GM19467 (cell line): ENCODE measurements at regions not wholly inside any gene's neighbourhood (a gene's known extent, or its start where the extent isn't known, plus 50 kb on each side); places are given as distances from the start of the nearest gene placed in this dataset.

Source experiments
- ATAC-seq: cut with Tn5 transposase; IDR thresholded peaks from one replicate; pipeline ENCODE4 v1.9.1; 2021; ENCODE audit warnings: mild to moderate bottlenecking, moderate library complexity; ENCODE audit not compliant: unreplicated experiment

DNA sequence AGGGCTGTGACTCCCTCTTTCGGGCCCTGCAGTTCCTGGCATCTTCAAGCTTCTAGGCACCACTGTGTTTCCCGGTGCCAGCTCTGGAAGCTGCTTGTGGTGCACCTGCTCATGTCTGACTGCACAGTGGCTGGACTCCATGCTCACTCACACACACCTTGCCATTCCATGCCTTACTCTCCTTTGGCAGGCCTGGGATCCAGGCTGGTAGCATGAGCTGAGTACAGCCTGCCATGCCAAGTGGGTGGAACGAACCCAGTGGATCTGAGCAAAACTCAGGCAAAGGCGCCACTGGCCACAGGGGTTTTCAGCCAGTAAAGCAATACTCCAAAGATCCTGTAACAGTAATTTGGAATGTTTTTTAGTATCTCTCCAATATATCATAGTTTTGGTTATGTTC, 902.7 kb upstream of the USP15 start:
- no peak for ATAC-seq

GRCh38 chr12:61362037-61362436, 898.2 kb upstream of the USP15 start:
- ATAC-seq, result no peak

GRCh38 chr12:61365001-61365400, 895.2 kb upstream of the USP15 start:
- no peak for ATAC-seq

DNA sequence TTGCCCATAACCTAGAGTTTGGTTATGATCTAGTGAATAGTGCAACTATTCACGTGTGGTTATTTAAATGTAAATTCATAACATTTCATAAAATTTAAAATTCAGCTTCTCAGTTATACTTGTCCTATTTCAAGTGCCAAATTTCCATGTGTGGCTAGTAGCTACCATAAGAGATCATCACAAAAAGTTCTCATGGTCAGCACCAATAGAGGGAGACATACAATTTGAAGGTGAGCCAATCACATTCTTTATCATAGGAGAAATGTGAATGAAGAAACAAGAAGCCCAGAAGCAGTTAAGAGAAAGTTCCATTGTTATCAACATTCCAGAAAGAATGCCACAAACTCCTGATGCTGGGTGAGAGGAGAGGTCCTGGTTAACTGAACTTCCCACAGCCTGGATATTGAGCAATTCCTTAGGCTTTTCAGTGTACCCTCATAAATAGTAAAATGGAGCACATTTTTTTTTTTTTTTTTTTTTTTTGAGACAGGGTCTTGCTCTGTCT, 892.9 kb upstream of the USP15 start:
- no peak for ATAC-seq

- no peak for ATAC-seq
Observed at GRCh38 chr12:61369241-61369910, 890.8 kb upstream of the USP15 start.

- no peak for ATAC-seq
Observed at GRCh38 chr12:61384511-61384910, 875.7 kb upstream of the USP15 start.

DNA sequence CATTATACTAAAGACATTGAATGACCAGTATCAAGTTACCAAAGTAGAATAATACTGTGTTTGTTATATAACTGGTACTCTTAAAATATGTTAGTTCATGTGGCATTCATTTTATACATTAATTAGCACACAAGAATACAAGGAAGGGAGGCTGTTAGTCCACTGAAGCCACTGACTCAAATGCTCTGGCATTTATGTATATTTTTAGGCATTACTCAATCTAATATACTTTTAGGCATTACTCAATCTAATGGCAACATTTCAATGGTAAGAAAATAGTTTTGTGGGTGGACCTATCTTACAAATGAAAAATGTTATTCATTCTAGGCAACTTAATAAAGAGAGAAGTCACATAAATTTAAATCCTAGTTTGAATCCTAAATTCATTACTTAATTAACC, 874.4 kb upstream of the USP15 start:
- no peak for ATAC-seq

- no peak for ATAC-seq
Observed at GRCh38 chr12:61397668-61398067, 862.5 kb upstream of the USP15 start.

DNA sequence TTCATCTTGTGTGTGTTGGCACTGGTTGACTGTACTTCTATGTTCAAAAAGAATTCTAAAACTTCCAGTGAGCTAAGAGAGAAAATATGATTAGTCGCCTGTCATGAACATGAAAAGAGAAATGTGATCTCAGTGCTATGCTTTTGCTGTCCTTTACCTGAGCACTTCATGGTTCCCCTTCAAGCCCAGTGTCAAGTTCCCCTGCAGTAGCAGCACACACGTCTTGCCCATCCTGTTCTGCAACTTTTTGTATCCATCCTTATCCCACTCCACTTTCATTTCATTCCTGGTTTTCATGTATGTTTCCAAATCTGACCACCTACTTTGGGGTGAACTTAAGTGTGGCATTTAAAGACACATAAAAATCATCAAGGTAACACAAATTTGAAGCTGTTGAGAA, 848.0 kb upstream of the USP15 start:
- ATAC-seq, result no peak

- ATAC-seq, result no peak
Observed at GRCh38 chr12:61414470-61414869, 845.7 kb upstream of the USP15 start.

- ATAC-seq, result no peak
Observed at GRCh38 chr12:61422786-61423185, 837.4 kb upstream of the USP15 start.

DNA sequence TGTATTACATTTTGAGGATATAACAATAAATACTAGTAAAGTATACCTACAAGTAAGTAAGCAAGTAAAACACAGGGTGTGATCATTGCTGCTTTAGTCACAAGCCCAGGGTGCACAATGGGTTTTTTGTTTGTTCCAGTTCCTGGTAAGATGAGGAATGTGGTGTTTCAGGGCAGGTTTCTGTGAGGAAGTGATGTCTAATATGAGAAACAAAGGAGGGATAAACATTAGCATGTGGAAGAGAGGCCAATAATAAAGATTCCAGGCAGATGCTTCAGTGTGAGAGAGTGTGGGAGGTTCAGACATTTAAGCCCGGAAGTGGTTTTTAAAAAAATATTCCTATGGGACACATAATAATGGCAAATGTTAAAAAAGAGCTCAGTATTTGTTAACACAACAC, 808.1 kb upstream of the USP15 start:
- ATAC-seq, result no peak

DNA sequence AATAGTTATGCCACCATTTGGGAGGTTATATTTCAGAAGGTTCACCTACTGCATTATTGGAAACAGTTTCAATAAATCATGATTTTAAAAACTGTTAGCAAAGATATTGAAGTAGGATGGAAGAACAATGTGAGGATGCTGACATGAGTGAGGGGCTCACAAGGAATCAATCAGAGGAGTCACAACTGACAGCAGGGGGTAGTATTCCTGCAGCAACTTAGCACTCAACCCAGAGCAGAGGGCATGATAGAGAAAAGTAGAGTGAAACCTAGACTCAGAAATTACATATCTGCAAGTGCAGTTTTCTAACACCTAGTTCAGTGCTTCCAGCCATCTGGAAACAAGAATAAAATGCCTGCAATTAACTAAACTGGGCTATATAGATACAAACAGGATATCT, 772.5 kb upstream of the USP15 start:
- ATAC-seq, result no peak

DNA sequence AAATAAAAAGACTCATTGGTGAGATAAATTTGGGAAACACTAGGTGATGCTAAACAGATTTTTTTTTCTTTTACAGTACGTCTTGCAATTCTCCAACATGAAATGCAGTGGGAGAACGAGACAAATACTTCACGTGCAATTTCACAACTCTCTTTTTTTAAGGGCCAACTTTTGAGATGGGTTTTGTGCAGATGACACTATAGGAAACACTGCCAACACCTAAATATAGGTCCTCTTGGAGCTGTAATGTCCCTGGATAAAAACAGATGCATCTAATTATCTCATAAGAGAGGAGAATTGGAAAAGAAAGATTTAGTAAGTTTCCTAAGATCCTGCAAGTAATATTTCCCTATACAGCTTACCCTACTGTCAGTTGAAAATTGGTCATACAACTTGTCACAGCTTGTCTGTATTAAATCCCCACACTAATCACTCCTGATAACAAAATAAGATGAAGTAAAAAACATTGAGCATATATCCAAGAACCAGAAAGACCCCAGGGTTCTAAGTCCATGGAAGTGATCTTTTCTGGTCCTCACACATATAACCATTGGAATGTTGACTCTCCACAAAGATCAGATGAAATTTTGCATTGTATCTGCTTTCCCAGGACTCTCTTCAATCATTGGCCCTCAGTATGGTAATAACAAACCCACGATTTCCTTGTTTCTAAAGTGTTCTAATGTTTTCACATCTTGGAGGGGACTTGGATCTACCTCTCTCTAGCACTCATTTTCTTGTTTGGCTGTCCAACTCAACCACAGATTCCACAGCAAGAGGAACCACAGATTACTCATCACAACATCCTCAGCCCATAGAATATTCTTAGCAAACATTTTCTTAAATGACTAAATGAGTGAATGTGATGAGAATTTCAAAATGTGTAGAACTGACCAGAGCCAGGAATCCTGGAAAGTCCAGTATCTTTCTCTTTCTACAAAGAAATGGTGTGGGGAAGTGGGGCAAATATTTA, 769.4 kb upstream of the USP15 start:
- ATAC-seq, result no peak

DNA sequence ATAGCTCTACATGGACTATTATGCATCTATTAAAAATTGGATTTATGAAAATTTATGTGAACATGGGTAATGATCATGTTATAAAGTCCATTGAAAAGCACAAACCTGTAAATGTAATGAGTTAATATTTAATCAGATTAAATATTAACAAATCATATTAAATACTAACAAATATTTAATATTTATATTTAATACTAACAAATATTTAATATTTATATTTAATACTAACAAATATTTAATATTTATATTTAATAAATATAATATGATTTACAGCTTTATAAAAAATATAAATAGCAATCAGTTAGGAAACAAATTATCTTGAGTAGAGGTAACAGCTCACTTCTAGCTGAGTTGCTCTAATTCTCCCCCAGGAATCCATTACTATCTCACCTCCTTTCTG, 758.0 kb upstream of the USP15 start:
- ATAC-seq, result no peak

DNA sequence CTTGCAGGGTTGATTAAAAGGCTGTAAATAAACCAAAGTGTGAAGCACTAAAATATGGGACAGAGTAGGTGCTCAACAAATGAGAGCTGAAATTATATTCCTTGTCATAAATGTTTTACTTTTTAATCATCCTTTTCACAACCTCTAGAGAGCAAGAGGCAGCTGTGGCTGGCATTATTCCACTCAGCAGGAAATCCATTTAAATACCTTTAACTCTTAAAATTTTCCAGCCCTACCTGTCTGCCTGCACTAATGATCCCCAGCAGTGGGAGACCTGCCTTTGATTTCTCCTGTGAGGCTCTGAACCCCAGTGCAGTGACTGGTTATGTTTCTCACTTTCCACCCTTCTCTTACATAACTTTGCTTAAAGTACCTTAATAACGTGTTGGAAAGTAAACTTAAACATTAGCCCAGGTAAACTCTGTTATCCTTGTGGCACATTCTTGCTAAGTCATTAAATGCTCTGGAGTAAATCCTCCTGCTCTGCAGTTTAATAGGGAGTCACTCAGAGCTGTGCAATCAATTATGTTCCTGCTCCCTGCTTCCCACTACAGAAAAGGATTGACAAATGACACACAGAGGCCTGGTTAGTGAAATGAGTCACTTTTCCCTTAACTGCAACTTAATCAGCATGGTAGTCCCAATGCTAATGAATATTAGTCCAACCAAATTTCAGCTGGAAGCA, 755.7 kb upstream of the USP15 start:
- ATAC-seq, result no peak

- no peak for ATAC-seq
Observed at GRCh38 chr12:61513499-61513898, 746.7 kb upstream of the USP15 start.

DNA sequence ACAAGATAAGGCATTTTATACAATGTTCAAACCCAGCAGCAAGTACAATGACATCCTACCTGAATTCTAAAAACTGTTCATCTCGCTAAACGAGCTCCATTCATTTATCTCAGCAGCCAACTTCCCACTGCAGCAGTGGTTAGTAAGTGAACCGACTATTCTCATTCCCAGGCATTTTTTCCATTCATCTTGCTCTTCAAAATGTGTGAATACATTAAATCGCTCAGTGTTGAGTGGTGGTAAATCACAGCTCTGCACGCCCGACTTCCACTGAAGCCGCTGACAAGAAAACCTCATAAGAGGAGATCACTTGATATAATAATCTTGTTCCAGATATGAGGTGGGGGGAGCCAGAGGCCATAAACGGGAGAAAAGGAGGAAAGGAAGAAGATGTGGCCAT, 746.2 kb upstream of the USP15 start:
- ATAC-seq, result no peak

DNA sequence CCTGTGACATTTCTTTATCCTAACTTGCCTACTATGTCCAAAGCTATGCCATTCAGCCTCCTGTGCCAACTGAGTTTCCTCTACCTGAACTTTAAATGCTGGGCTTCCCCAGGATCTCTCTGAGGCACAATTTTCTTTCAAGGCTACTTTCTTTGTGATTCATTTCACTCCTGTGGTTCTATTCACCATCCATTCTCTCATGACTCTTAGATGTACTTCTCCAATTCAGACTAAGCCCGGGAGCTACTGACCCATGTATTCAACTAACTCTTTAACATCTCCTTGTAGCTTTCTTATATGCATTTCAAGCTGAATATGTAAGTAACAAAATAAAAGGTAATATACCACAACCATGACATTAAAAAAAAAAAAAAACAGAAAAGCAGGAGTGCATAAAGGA, 738.9 kb upstream of the USP15 start:
- ATAC-seq, result no peak

GRCh38 chr12:61523276-61523992, 736.8 kb upstream of the USP15 start:
- no peak for ATAC-seq

DNA sequence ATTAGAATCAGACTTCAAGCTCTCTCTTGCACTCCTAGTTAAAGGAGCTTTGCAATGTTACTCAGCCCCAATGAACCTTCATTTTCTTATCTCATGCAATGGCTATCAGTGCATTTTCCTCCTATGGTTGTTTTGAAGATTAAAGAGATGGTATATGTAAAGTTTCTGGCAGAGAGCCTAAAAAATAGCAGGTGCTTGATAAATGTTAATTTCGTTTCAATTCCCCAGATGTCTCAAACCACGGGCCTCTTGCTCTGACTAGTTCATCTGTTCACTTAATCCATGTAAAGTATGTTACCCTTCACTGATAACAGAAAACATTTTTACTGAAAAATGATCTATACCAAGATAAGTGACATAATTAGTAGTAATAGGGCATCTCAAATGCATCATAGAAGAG, 735.4 kb upstream of the USP15 start:
- ATAC-seq, result no peak
